ENCODE measurements at regions not wholly inside any gene's neighbourhood (a gene's known extent, or its start where the extent isn't known, plus 50 kb on each side); places are given as distances from the start of the nearest gene placed in this dataset.
A peak's percentile ranks its signal among the peaks of the same experiment; 100 is the strongest.

GRCh38 chr4:177109769-177110168, 199.9 kb upstream of the NEIL3 start:
- no peak for DNase-seq

GRCh38 chr4:177116161-177116560, 193.5 kb upstream of the NEIL3 start:
- no peak for DNase-seq

GRCh38 chr4:177117256-177117655, 192.4 kb upstream of the NEIL3 start:
- peak in 1 of 14 donors; percentile 8 for DNase-seq

- peak in 2 of 14 donors; percentile 5 to 94 for DNase-seq
Measured at GRCh38 chr4:177118596-177118995, 191.1 kb upstream of the NEIL3 start.

GRCh38 chr4:177119021-177119471, 190.6 kb upstream of the NEIL3 start:
- DNase-seq: no peak

GRCh38 chr4:177119691-177120090, 190.0 kb upstream of the NEIL3 start:
- DNase-seq: peak in 1 of 14 donors; percentile 19

GRCh38 chr4:177123811-177124210, 185.9 kb upstream of the NEIL3 start:
- DNase-seq: no peak

GRCh38 chr4:177124349-177125064, 185.2 kb upstream of the NEIL3 start:
- DNase-seq: no peak

- no peak for DNase-seq
Measured at GRCh38 chr4:177125656-177126055, 184.0 kb upstream of the NEIL3 start.

- DNase-seq: no peak
Measured at GRCh38 chr4:177127658-177128057, 182.0 kb upstream of the NEIL3 start.

- DNase-seq: no peak
Measured at GRCh38 chr4:177128306-177128705, 181.4 kb upstream of the NEIL3 start.

- DNase-seq: no peak
Measured at GRCh38 chr4:177131736-177132135, 177.9 kb upstream of the NEIL3 start.

- no peak for DNase-seq
Measured at GRCh38 chr4:177147668-177148067, 162.0 kb upstream of the NEIL3 start.

GRCh38 chr4:177155454-177155853, 154.2 kb upstream of the NEIL3 start:
- no peak for DNase-seq

- DNase-seq: no peak
Measured at GRCh38 chr4:177159600-177159999, 150.1 kb upstream of the NEIL3 start.

GRCh38 chr4:177161781-177162180, 147.9 kb upstream of the NEIL3 start:
- DNase-seq: no peak

- no peak for DNase-seq
Measured at GRCh38 chr4:177163532-177163931, 146.1 kb upstream of the NEIL3 start.

- DNase-seq: no peak
Measured at GRCh38 chr4:177171588-177171987, 138.1 kb upstream of the NEIL3 start.

- no peak for DNase-seq
Measured at GRCh38 chr4:177175473-177175872, 134.2 kb upstream of the NEIL3 start.

GRCh38 chr4:177177541-177178081, 132.1 kb upstream of the NEIL3 start:
- DNase-seq: no peak

- no peak for DNase-seq
Measured at GRCh38 chr4:177178246-177178645, 131.4 kb upstream of the NEIL3 start.

- DNase-seq: no peak
Measured at GRCh38 chr4:177182166-177182565, 127.5 kb upstream of the NEIL3 start.

- no peak for DNase-seq
Measured at GRCh38 chr4:177182728-177183127, 126.9 kb upstream of the NEIL3 start.

- DNase-seq: no peak
Measured at GRCh38 chr4:177185151-177185550, 124.5 kb upstream of the NEIL3 start.

All from C1 segment of cervical spinal cord (tissue), 14 donors.